SU-DHL-6 (cell line): ENCODE measurements at regions not wholly inside any gene's neighbourhood (a gene's known extent, or its start where the extent isn't known, plus 50 kb on each side); places are given as distances from the start of the nearest gene placed in this dataset.

ENCODE experiments used
- H2AFZ ChIP-seq: fragments of 200-600 bp; sonication (generic); 2 replicates; pipeline ENCODE4 v1.6.1; 2014; ENCODE audit warnings: low read depth, mild to moderate bottlenecking, moderate library complexity, mixed read lengths, antibody characterized with exemption, low read length; ENCODE audit not compliant: severe bottlenecking
- H3F3A ChIP-seq: fragments of 200-600 bp; shearing (Covaris generic); 2 replicates; pipeline ENCODE4 v1.6.0; 2016; ENCODE audit warnings: antibody characterized with exemption, mild to moderate bottlenecking; ENCODE audit not compliant: insufficient read depth
- H3K27ac ChIP-seq: fragments of 200-600 bp; sonication (generic); 2 replicates; pipeline ENCODE4 v1.5.1; 2016; ENCODE audit warnings: low read depth, mild to moderate bottlenecking, low read length, moderate library complexity, mixed read lengths
- H3K27me3 ChIP-seq: fragments of 200-600 bp; sonication (generic), shearing (Covaris generic); 2 replicates; pipeline ENCODE4 v1.6.0; 2014; ENCODE audit warnings: mild to moderate bottlenecking, low read length
- H3K36me3 ChIP-seq: fragments of 200-600 bp; sonication (generic); 2 replicates; pipeline ENCODE4 v1.6.1; 2014; ENCODE audit warnings: mild to moderate bottlenecking, low read length, mixed read lengths
- H3K4me2 ChIP-seq: fragments of 300-600, 200-600 bp; shearing (Covaris generic), sonication (generic); 2 replicates; pipeline ENCODE4 v1.6.0; 2014; ENCODE audit warnings: low read length, low read depth, mild to moderate bottlenecking; ENCODE audit not compliant: poor library complexity, severe bottlenecking
- H3K4me3 ChIP-seq: fragments of 200-600 bp; sonication (generic); 2 replicates; pipeline ENCODE4 v1.5.1; 2014; ENCODE audit warnings: antibody characterized with exemption, low read length, mild to moderate bottlenecking, mixed read lengths; ENCODE audit not compliant: insufficient read depth, poor library complexity, severe bottlenecking
- H3K79me2 ChIP-seq: fragments of 200-600 bp; sonication (generic); 2 replicates; pipeline ENCODE4 v1.6.1; 2014; ENCODE audit warnings: mild to moderate bottlenecking, low read length, moderate library complexity; ENCODE audit not compliant: insufficient read depth
- H3K9ac ChIP-seq: fragments of 200-600 bp; sonication (generic); 2 replicates; pipeline ENCODE4 v1.7.0; 2014; ENCODE audit warnings: mild to moderate bottlenecking, low read length
- H3K9me2 ChIP-seq: fragments of 200-600 bp; sonication (generic); replicated peaks from 2 replicates; pipeline ENCODE4 v1.6.1; 2014; ENCODE audit warnings: low read length; ENCODE audit not compliant: insufficient read depth
- H3K9me3 ChIP-seq: fragments of 200-600 bp; sonication (generic); 2 replicates; pipeline ENCODE4 v1.6.1; 2014; ENCODE audit warnings: low read length, mixed read lengths; ENCODE audit not compliant: insufficient read depth
- H4K20me1 ChIP-seq: fragments of 200-600 bp; sonication (generic); 2 replicates; pipeline ENCODE4 v1.6.1; 2014; ENCODE audit warnings: low read depth, mild to moderate bottlenecking, antibody characterized with exemption, low read length, moderate library complexity, mixed read lengths
- CTCF ChIP-seq: fragments of 200-600 bp; sonication (generic); IDR thresholded peaks from one replicate; pipeline ENCODE4 v1.5.1; 2017; ENCODE audit warnings: antibody characterized with exemption, mild to moderate bottlenecking, low read length, moderate library complexity; ENCODE audit not compliant: insufficient read depth, poor library complexity, severe bottlenecking
- EZH2phosphoT487 ChIP-seq: fragments of 200-600 bp; sonication (generic), shearing (Covaris generic); conservative IDR thresholded peaks from 2 replicates; pipeline ENCODE4 v1.6.1; 2018; ENCODE audit warnings: mild to moderate bottlenecking, antibody characterized with exemption, low read length, moderate library complexity, mixed read lengths

GRCh38 chr3:153921826-153922225, 199.4 kb upstream of the ARHGEF26 start:
- Histone ChIP-seq H3K9ac (no peak overlapping the region), H3K79me2 (no peaks in the 10 kb centered on the region), H3K4me3 (no peak overlapping the region), H4K20me1 (no peaks in the 10 kb centered on the region), H3K4me2 (no peak overlapping the region), H3K9me2 (no peaks in the 10 kb centered on the region), H3K36me3 (no peaks in the 10 kb centered on the region), H2AFZ (no peak overlapping the region), H3K27ac (no peak overlapping the region), H3F3A (no peaks in the 10 kb centered on the region), H3K27me3 (no peaks in the 10 kb centered on the region), H3K9me3 (no peaks in the 10 kb centered on the region)
- no peak for TF ChIP-seq EZH2phosphoT487
- no peak for TF ChIP-seq CTCF

- H3K79me2 ChIP-seq: no peaks in the 10 kb centered on the region
- no peaks in the 10 kb centered on the region for H3K9me3 ChIP-seq
- no peaks in the 10 kb centered on the region for H3F3A ChIP-seq
- TF ChIP-seq EZH2phosphoT487 (no peak), CTCF (no peak)
- H3K36me3 ChIP-seq: no peaks in the 10 kb centered on the region
- H3K9me2 ChIP-seq: no peaks in the 10 kb centered on the region
- no peak overlapping the region for H2AFZ ChIP-seq
- H4K20me1 ChIP-seq: no peaks in the 10 kb centered on the region
- H3K4me2 ChIP-seq: no peak overlapping the region
- no peaks in the 10 kb centered on the region for H3K27me3 ChIP-seq
- H3K4me3 ChIP-seq: no peak overlapping the region
- H3K27ac ChIP-seq: no peak overlapping the region
- no peak overlapping the region for H3K9ac ChIP-seq
These were observed 195.2 kb upstream of the ARHGEF26 start for GRCh38 chr3:153925841-153926514.

- Histone ChIP-seq H3K36me3 (no peaks in the 10 kb centered on the region), H3K4me3 (no peak overlapping the region), H3K9ac (no peak overlapping the region), H3K9me3 (no peaks in the 10 kb centered on the region), H3K79me2 (no peaks in the 10 kb centered on the region), H4K20me1 (no peaks in the 10 kb centered on the region), H3F3A (no peaks in the 10 kb centered on the region), H3K9me2 (no peaks in the 10 kb centered on the region), H2AFZ (no peak overlapping the region), H3K27me3 (no peaks in the 10 kb centered on the region), H3K27ac (no peak overlapping the region), H3K4me2 (no peak overlapping the region)
- TF ChIP-seq CTCF: no peak
- TF ChIP-seq EZH2phosphoT487: no peak
These were observed 194.1 kb upstream of the ARHGEF26 start for GRCh38 chr3:153927107-153927506.
